SU-DHL-6 (cell line): ENCODE measurements at regions not wholly inside any gene's neighbourhood (a gene's known extent, or its start where the extent isn't known, plus 50 kb on each side); places are given as distances from the start of the nearest gene placed in this dataset.

Experiments used
- H2AFZ ChIP-seq: fragments of 200-600 bp; sonication (generic); 2 replicates; pipeline ENCODE4 v1.6.1; 2014; ENCODE audit warnings: low read depth, mild to moderate bottlenecking, moderate library complexity, mixed read lengths, antibody characterized with exemption, low read length; ENCODE audit not compliant: severe bottlenecking
- H3F3A ChIP-seq: fragments of 200-600 bp; shearing (Covaris generic); 2 replicates; pipeline ENCODE4 v1.6.0; 2016; ENCODE audit warnings: antibody characterized with exemption, mild to moderate bottlenecking; ENCODE audit not compliant: insufficient read depth
- H3K27ac ChIP-seq: fragments of 200-600 bp; sonication (generic); 2 replicates; pipeline ENCODE4 v1.5.1; 2016; ENCODE audit warnings: low read depth, mild to moderate bottlenecking, low read length, moderate library complexity, mixed read lengths
- H3K27me3 ChIP-seq: fragments of 200-600 bp; sonication (generic), shearing (Covaris generic); 2 replicates; pipeline ENCODE4 v1.6.0; 2014; ENCODE audit warnings: mild to moderate bottlenecking, low read length
- H3K36me3 ChIP-seq: fragments of 200-600 bp; sonication (generic); 2 replicates; pipeline ENCODE4 v1.6.1; 2014; ENCODE audit warnings: mild to moderate bottlenecking, low read length, mixed read lengths
- H3K4me2 ChIP-seq: fragments of 300-600, 200-600 bp; shearing (Covaris generic), sonication (generic); 2 replicates; pipeline ENCODE4 v1.6.0; 2014; ENCODE audit warnings: low read length, low read depth, mild to moderate bottlenecking; ENCODE audit not compliant: poor library complexity, severe bottlenecking
- H3K4me3 ChIP-seq: fragments of 200-600 bp; sonication (generic); 2 replicates; pipeline ENCODE4 v1.5.1; 2014; ENCODE audit warnings: antibody characterized with exemption, low read length, mild to moderate bottlenecking, mixed read lengths; ENCODE audit not compliant: insufficient read depth, poor library complexity, severe bottlenecking
- H3K79me2 ChIP-seq: fragments of 200-600 bp; sonication (generic); 2 replicates; pipeline ENCODE4 v1.6.1; 2014; ENCODE audit warnings: mild to moderate bottlenecking, low read length, moderate library complexity; ENCODE audit not compliant: insufficient read depth
- H3K9ac ChIP-seq: fragments of 200-600 bp; sonication (generic); 2 replicates; pipeline ENCODE4 v1.7.0; 2014; ENCODE audit warnings: mild to moderate bottlenecking, low read length
- H3K9me2 ChIP-seq: fragments of 200-600 bp; sonication (generic); replicated peaks from 2 replicates; pipeline ENCODE4 v1.6.1; 2014; ENCODE audit warnings: low read length; ENCODE audit not compliant: insufficient read depth
- H3K9me3 ChIP-seq: fragments of 200-600 bp; sonication (generic); 2 replicates; pipeline ENCODE4 v1.6.1; 2014; ENCODE audit warnings: low read length, mixed read lengths; ENCODE audit not compliant: insufficient read depth
- H4K20me1 ChIP-seq: fragments of 200-600 bp; sonication (generic); 2 replicates; pipeline ENCODE4 v1.6.1; 2014; ENCODE audit warnings: low read depth, mild to moderate bottlenecking, antibody characterized with exemption, low read length, moderate library complexity, mixed read lengths
- CTCF ChIP-seq: fragments of 200-600 bp; sonication (generic); IDR thresholded peaks from one replicate; pipeline ENCODE4 v1.5.1; 2017; ENCODE audit warnings: antibody characterized with exemption, mild to moderate bottlenecking, low read length, moderate library complexity; ENCODE audit not compliant: insufficient read depth, poor library complexity, severe bottlenecking
- EZH2phosphoT487 ChIP-seq: fragments of 200-600 bp; sonication (generic), shearing (Covaris generic); conservative IDR thresholded peaks from 2 replicates; pipeline ENCODE4 v1.6.1; 2018; ENCODE audit warnings: mild to moderate bottlenecking, antibody characterized with exemption, low read length, moderate library complexity, mixed read lengths

- H3F3A ChIP-seq: no peaks in the 10 kb centered on the region
- H3K9me3 ChIP-seq: no peaks in the 10 kb centered on the region
- H3K36me3 ChIP-seq: no peaks in the 10 kb centered on the region
- H3K9ac ChIP-seq: no peak overlapping the region
- H3K9me2 ChIP-seq: no peaks in the 10 kb centered on the region
- H2AFZ ChIP-seq: no peak overlapping the region
- no peaks in the 10 kb centered on the region for H3K79me2 ChIP-seq
- TF ChIP-seq EZH2phosphoT487: no peak
- TF ChIP-seq CTCF: no peak
- H3K27me3 ChIP-seq: no peaks in the 10 kb centered on the region
- no peak overlapping the region for H3K27ac ChIP-seq
- H3K4me3 ChIP-seq: no peak overlapping the region
- H4K20me1 ChIP-seq: no peaks in the 10 kb centered on the region
- H3K4me2 ChIP-seq: no peak overlapping the region
Measured at GRCh38 chr3:109984976-109985375, 647.6 kb upstream of the DPPA4 start.

- Histone ChIP-seq H3K36me3 (no peaks in the 10 kb centered on the region), H3K4me3 (no peak overlapping the region), H4K20me1 (no peaks in the 10 kb centered on the region), H3K9me2 (no peaks in the 10 kb centered on the region), H3K4me2 (no peak overlapping the region), H3K27me3 (no peaks in the 10 kb centered on the region), H3K79me2 (no peaks in the 10 kb centered on the region), H3K9me3 (no peaks in the 10 kb centered on the region), H3K27ac (no peak overlapping the region), H3F3A (no peaks in the 10 kb centered on the region), H3K9ac (no peak overlapping the region), H2AFZ (no peak overlapping the region)
- TF ChIP-seq CTCF: no peak
- no peak for TF ChIP-seq EZH2phosphoT487
Measured at GRCh38 chr3:109985943-109986555, 648.7 kb upstream of the DPPA4 start.

DNA sequence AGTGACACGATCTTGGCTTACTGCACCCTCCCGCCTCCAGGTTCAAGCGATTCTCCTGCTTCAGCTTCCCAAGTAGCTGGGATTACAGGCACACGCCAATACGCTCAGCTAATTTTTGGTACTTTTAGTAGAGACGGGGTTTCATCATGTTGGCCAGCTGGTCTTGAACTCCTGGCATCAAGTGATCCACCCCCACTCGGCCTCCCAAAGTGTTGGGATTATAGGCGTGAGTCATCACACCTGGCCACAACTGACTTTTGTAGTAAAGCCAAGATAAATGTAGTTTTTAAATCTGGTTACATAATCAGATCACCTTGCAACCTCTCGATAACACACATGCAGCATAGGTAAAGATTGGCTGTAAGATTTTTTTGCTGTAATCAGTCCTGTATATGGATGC, 657.5 kb upstream of the DPPA4 start:
- Histone ChIP-seq H2AFZ (no peak overlapping the region), H3K79me2 (no peaks in the 10 kb centered on the region), H3K4me3 (no peak overlapping the region), H3K4me2 (no peak overlapping the region), H3K9me2 (no peaks in the 10 kb centered on the region), H3K9me3 (no peaks in the 10 kb centered on the region), H3F3A (no peaks in the 10 kb centered on the region), H3K27me3 (no peaks in the 10 kb centered on the region), H3K9ac (no peak overlapping the region), H4K20me1 (no peaks in the 10 kb centered on the region), H3K36me3 (no peaks in the 10 kb centered on the region), H3K27ac (no peak overlapping the region)
- no peak for TF ChIP-seq CTCF
- no peak for TF ChIP-seq EZH2phosphoT487
